ENCODE measurements at regions not wholly inside any gene's neighbourhood (a gene's known extent, or its start where the extent isn't known, plus 50 kb on each side); places are given as distances from the start of the nearest gene placed in this dataset.

GRCh38 chr13:111525320-111526118, 205.1 kb downstream of the TEX29 start (continued):
- TF ChIP-seq, protein P1, sequence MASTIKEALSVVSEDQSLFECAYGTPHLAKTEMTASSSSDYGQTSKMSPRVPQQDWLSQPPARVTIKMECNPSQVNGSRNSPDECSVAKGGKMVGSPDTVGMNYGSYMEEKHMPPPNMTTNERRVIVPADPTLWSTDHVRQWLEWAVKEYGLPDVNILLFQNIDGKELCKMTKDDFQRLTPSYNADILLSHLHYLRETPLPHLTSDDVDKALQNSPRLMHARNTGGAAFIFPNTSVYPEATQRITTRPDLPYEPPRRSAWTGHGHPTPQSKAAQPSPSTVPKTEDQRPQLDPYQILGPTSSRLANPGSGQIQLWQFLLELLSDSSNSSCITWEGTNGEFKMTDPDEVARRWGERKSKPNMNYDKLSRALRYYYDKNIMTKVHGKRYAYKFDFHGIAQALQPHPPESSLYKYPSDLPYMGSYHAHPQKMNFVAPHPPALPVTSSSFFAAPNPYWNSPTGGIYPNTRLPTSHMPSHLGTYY (CRISPR knock-in tag; IDR thresholded peaks at IDR 0.05): no peak

- ChIA-PET CTCF (no interaction called here), POLR2A (no interaction called here)
- no peak for TF ChIP-seq FOXP4 (CRISPR knock-in tag; IDR thresholded peaks at IDR 0.05)
- TF ChIP-seq ZNF121 (CRISPR knock-in tag; IDR thresholded peaks at IDR 0.05): no peak
- no peak for TF ChIP-seq USF2 (CRISPR knock-in tag; IDR thresholded peaks at IDR 0.05)
- no peak for TF ChIP-seq CTCF (IDR thresholded peaks at IDR 0.05)
- TF ChIP-seq, protein P2, sequence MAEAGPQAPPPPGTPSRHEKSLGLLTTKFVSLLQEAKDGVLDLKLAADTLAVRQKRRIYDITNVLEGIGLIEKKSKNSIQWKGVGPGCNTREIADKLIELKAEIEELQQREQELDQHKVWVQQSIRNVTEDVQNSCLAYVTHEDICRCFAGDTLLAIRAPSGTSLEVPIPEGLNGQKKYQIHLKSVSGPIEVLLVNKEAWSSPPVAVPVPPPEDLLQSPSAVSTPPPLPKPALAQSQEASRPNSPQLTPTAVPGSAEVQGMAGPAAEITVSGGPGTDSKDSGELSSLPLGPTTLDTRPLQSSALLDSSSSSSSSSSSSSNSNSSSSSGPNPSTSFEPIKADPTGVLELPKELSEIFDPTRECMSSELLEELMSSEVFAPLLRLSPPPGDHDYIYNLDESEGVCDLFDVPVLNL (CRISPR knock-in tag; IDR thresholded peaks at IDR 0.05; ENCODE audit: borderline replicate concordance, low read depth): no peak
- TF ChIP-seq NFATC4 (CRISPR knock-in tag; IDR thresholded peaks at IDR 0.05): no peak
- no peak for TF ChIP-seq SMAD4 (CRISPR knock-in tag; IDR thresholded peaks at IDR 0.05)
- TF ChIP-seq CBFB (CRISPR knock-in tag; IDR thresholded peaks at IDR 0.05; ENCODE audit: low read depth): no peak
- TF ChIP-seq, protein P3, sequence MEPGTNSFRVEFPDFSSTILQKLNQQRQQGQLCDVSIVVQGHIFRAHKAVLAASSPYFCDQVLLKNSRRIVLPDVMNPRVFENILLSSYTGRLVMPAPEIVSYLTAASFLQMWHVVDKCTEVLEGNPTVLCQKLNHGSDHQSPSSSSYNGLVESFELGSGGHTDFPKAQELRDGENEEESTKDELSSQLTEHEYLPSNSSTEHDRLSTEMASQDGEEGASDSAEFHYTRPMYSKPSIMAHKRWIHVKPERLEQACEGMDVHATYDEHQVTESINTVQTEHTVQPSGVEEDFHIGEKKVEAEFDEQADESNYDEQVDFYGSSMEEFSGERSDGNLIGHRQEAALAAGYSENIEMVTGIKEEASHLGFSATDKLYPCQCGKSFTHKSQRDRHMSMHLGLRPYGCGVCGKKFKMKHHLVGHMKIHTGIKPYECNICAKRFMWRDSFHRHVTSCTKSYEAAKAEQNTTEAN (CRISPR knock-in tag; IDR thresholded peaks at IDR 0.05): no peak
- 0 out of 2 replicates have a peak, but pooled peaks cover 3% of the 10 kb centered on the region for H3K9me3 Mint-ChIP-seq
- H3K36me3 Mint-ChIP-seq: no peaks in the 10 kb centered on the region
- no peak overlapping the region for H3K27ac Mint-ChIP-seq
- no peak overlapping the region for H3K4me3 Mint-ChIP-seq
- H3K27me3 Mint-ChIP-seq (ENCODE audit: low read depth): peaks cover 23% of the 10 kb centered on the region
- H3K4me1 Mint-ChIP-seq: peaks cover 28% of the 10 kb centered on the region
- DNase-seq (ENCODE audit: low spot score) (no peak), ATAC-seq (no peak)
Observed at GRCh38 chr13:111526922-111527321, 206.5 kb downstream of the TEX29 start.

DNA sequence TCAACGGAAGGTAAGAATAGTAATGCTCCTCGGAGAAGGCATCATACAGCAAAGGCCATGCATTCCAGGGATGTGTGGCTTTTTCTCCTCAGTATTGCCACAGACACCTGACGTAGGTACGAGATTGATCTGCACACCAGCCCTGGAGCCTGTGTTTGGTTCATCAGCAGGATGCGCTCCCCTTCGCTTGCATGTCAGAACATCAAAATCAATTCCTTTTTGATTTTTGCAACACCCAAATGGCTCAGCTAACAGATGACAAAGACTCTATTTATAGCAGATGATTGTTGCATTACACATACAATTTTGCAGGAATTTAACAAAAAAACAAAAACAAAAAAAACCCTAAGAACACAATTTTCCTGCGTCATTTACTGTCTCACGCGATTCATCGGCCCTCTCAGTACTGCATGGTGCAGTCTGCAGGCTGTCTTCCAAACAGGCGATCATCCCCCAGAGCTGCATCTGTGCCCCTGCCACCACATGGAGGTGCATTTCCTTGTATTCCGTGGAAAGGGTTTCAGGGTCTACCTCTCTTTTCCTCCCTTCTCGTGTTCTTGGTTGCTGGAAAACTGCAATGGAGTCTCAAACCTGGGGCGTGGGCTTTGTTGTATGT, 207.3 kb downstream of the TEX29 start:
- 0 out of 2 replicates have a peak, but pooled peaks cover 3% of the 10 kb centered on the region for H3K9me3 Mint-ChIP-seq
- peaks cover 31% of the 10 kb centered on the region for H3K27me3 Mint-ChIP-seq (ENCODE audit: low read depth)
- ChIA-PET POLR2A (no interaction called here), CTCF (interaction anchor here (1.0 kb wide), 1 partner anchor 53 kb away, joined by 3 read pairs; no protein-coding TSS in a partner anchor)
- ATAC-seq (no peak), DNase-seq (ENCODE audit: low spot score) (no peak)
- no peak overlapping the region for H3K4me3 Mint-ChIP-seq
- H3K36me3 Mint-ChIP-seq: no peaks in the 10 kb centered on the region
- peaks cover 36% of the 10 kb centered on the region for H3K4me1 Mint-ChIP-seq
- no peak overlapping the region for H3K27ac Mint-ChIP-seq
- TF ChIP-seq ESRRA (CRISPR knock-in tag; IDR thresholded peaks at IDR 0.05; ENCODE audit: borderline replicate concordance) (no peak), MYBL2 (CRISPR knock-in tag; IDR thresholded peaks at IDR 0.05) (no peak), JAZF1 (CRISPR knock-in tag; IDR thresholded peaks at IDR 0.05) (no peak), ZNF317 (CRISPR knock-in tag; IDR thresholded peaks at IDR 0.05; ENCODE audit: borderline replicate concordance, low read depth) (no peak), CBFB (CRISPR knock-in tag; IDR thresholded peaks at IDR 0.05; ENCODE audit: low read depth) (no peak), GABPB1 (CRISPR knock-in tag; IDR thresholded peaks at IDR 0.05) (no peak), ATF6 (CRISPR knock-in tag; IDR thresholded peaks at IDR 0.05) (no peak), TEAD4 (CRISPR knock-in tag; IDR thresholded peaks at IDR 0.05) (no peak), FOXJ3 (CRISPR knock-in tag; IDR thresholded peaks at IDR 0.05; ENCODE audit: borderline replicate concordance) (no peak), RELA (CRISPR knock-in tag; IDR thresholded peaks at IDR 0.05; ENCODE audit: borderline replicate concordance) (no peak)
- TF ChIP-seq, protein P4, sequence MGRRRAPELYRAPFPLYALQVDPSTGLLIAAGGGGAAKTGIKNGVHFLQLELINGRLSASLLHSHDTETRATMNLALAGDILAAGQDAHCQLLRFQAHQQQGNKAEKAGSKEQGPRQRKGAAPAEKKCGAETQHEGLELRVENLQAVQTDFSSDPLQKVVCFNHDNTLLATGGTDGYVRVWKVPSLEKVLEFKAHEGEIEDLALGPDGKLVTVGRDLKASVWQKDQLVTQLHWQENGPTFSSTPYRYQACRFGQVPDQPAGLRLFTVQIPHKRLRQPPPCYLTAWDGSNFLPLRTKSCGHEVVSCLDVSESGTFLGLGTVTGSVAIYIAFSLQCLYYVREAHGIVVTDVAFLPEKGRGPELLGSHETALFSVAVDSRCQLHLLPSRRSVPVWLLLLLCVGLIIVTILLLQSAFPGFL (CRISPR knock-in tag; IDR thresholded peaks at IDR 0.05; ENCODE audit: borderline replicate concordance): no peak

All from WTC11 (cell line).